ENCODE measurements at regions not wholly inside any gene's neighbourhood (a gene's known extent, or its start where the extent isn't known, plus 50 kb on each side); places are given as distances from the start of the nearest gene placed in this dataset.

DNA sequence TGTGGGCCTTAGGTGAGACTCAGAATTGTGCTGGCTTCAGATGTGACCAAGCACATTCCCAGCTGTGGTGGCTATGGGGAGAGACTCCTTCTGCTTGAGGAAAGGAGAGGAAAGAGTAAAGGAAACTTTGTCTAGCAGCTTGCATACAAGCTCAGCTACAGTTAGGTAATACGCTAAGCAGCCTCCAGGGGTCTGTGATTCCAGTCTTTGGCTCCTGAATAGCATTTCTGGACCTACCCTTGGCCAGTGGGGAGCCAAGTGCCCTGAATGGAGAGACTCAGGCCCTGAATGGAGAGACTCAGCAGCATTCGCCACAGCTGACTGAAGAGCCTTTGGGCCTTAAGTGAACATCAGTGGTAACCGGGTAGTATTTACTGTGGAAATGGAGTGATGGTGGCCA, 227.4 kb upstream of the CDH7 start:
- TF ChIP-seq, protein P1, sequence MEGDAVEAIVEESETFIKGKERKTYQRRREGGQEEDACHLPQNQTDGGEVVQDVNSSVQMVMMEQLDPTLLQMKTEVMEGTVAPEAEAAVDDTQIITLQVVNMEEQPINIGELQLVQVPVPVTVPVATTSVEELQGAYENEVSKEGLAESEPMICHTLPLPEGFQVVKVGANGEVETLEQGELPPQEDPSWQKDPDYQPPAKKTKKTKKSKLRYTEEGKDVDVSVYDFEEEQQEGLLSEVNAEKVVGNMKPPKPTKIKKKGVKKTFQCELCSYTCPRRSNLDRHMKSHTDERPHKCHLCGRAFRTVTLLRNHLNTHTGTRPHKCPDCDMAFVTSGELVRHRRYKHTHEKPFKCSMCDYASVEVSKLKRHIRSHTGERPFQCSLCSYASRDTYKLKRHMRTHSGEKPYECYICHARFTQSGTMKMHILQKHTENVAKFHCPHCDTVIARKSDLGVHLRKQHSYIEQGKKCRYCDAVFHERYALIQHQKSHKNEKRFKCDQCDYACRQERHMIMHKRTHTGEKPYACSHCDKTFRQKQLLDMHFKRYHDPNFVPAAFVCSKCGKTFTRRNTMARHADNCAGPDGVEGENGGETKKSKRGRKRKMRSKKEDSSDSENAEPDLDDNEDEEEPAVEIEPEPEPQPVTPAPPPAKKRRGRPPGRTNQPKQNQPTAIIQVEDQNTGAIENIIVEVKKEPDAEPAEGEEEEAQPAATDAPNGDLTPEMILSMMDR (IDR thresholded peaks at IDR 0.05; ENCODE audit: low read length): no peak
- no peak for TF ChIP-seq EZH2 (optimal IDR thresholded peaks at IDR 0.05; ENCODE audit: low read depth, low read length)
- no peak for TF ChIP-seq EZH2phosphoT487 (IDR thresholded peaks at IDR 0.05; ENCODE audit: low read length)

All from MM.1S (cell line).